Smooth muscle cell (in vitro differentiated cells): ENCODE measurements at regions not wholly inside any gene's neighbourhood (a gene's known extent, or its start where the extent isn't known, plus 50 kb on each side); places are given as distances from the start of the nearest gene placed in this dataset.

Experiments used
- DNase-seq: peaks from one replicate; lab custom pipeline; 2025; ENCODE audit not compliant: unreplicated experiment; lab: John Stamatoyannopoulos, UW
- H2AFZ ChIP-seq: fragments of 200-600 bp; sonication (generic); 2 replicates; pipeline ENCODE4 v1.6.0; 2016; ENCODE audit warnings: antibody characterized with exemption, low read depth, mild to moderate bottlenecking
- H3F3A ChIP-seq: fragments of 200-600 bp; sonication (generic); 2 replicates; pipeline ENCODE4 v1.6.0; 2017; ENCODE audit warnings: antibody characterized with exemption, low read depth
- H3K27ac ChIP-seq: fragments of 200-600 bp; sonication (generic); 2 replicates; pipeline ENCODE4 v1.5.1; 2016; ENCODE audit warnings: low read depth, mild to moderate bottlenecking
- H3K27me3 ChIP-seq: fragments of 200-600 bp; sonication (generic); 2 replicates; pipeline ENCODE4 v1.6.1; 2016; ENCODE audit warnings: low read depth, mild to moderate bottlenecking
- H3K36me3 ChIP-seq: fragments of 200-600 bp; sonication (generic); 2 replicates; pipeline ENCODE4 v1.5.1; 2016; ENCODE audit warnings: low read depth
- H3K4me1 ChIP-seq: fragments of 200-600 bp; sonication (generic); 2 replicates; pipeline ENCODE4 v1.5.1; 2016; ENCODE audit warnings: low read depth
- H3K4me2 ChIP-seq: fragments of 200-600 bp; sonication (generic); 2 replicates; pipeline ENCODE4 v1.6.0; 2016; ENCODE audit warnings: mild to moderate bottlenecking
- H3K4me3 ChIP-seq: fragments of 200-600 bp; sonication (generic); 2 replicates; pipeline ENCODE4 v1.5.1; 2016; ENCODE audit warnings: mild to moderate bottlenecking
- H3K79me2 ChIP-seq: fragments of 200-600 bp; sonication (generic); 2 replicates; pipeline ENCODE4 v1.6.0; 2016; ENCODE audit warnings: low read depth, mild to moderate bottlenecking
- H3K9ac ChIP-seq: fragments of 200-600 bp; sonication (generic); 2 replicates; pipeline ENCODE4 v1.6.0; 2016; ENCODE audit warnings: low read depth
- H3K9me3 ChIP-seq: fragments of 200-600 bp; sonication (generic); replicated peaks from 2 replicates; pipeline ENCODE4 v1.5.1; 2016; ENCODE audit warnings: low read depth
- H4K20me1 ChIP-seq: fragments of 200-600 bp; sonication (generic); 2 replicates; pipeline ENCODE4 v1.6.0; 2016; ENCODE audit warnings: low read depth
- CTCF ChIP-seq: fragments of 200-600 bp; sonication (generic); IDR thresholded peaks from 2 replicates; pipeline ENCODE4 v1.5.1; 2017; ENCODE audit warnings: borderline replicate concordance, mild to moderate bottlenecking, antibody characterized with exemption; ENCODE audit not compliant: insufficient read depth, poor library complexity, severe bottlenecking
- WGBS: methylation state at CpG from one replicate; pipeline ENCODE4 v1.1.7; 2016; ENCODE audit warnings: low lambda C conversion rate; 5-methylcytosine and 5-hydroxymethylcytosine counted together

GRCh38 chr3:5448816-5449215, 261.3 kb downstream of the EDEM1 start:
- Histone ChIP-seq H3K4me2 (no peak overlapping the region), H3K9me3 (peaks cover 5% of the 10 kb centered on the region), H3K36me3 (no peaks in the 10 kb centered on the region), H3K9ac (no peak overlapping the region), H3K27ac (no peak overlapping the region), H3K4me3 (no peak overlapping the region), H3K79me2 (no peaks in the 10 kb centered on the region), H4K20me1 (no peaks in the 10 kb centered on the region), H3F3A (no peaks in the 10 kb centered on the region), H2AFZ (no peak overlapping the region), H3K27me3 (no peaks in the 10 kb centered on the region), H3K4me1 (no peaks in the 10 kb centered on the region)
- 88% methylated on average over 2 of the region's 2 CpGs for WGBS
- no peak for TF ChIP-seq CTCF
- no peak for DNase-seq

GRCh38 chr3:5456199-5456598, 268.7 kb downstream of the EDEM1 start:
- Histone ChIP-seq H3K4me3 (no peak overlapping the region), H3K4me1 (no peaks in the 10 kb centered on the region), H3K27me3 (no peaks in the 10 kb centered on the region), H3K4me2 (no peak overlapping the region), H3K27ac (no peak overlapping the region), H2AFZ (no peak overlapping the region), H4K20me1 (no peaks in the 10 kb centered on the region), H3K9ac (no peak overlapping the region), H3K79me2 (no peaks in the 10 kb centered on the region), H3K9me3 (no peaks in the 10 kb centered on the region), H3K36me3 (no peaks in the 10 kb centered on the region), H3F3A (no peaks in the 10 kb centered on the region)
- no peak for DNase-seq
- TF ChIP-seq CTCF = no peak
- 74% methylated on average over 1 of the region's 1 CpG for WGBS

- no peak overlapping the region for H3K4me2 ChIP-seq
- no peak for TF ChIP-seq CTCF
- H4K20me1 ChIP-seq = no peaks in the 10 kb centered on the region
Measured at GRCh38 chr3:5458526-5458925, 271.0 kb downstream of the EDEM1 start.

GRCh38 chr3:5462086-5462485, 274.6 kb downstream of the EDEM1 start:
- 63% methylated on average over 1 of the region's 1 CpG for WGBS
- no peak for TF ChIP-seq CTCF
- Histone ChIP-seq H3K9ac (no peak overlapping the region), H3K36me3 (no peaks in the 10 kb centered on the region), H4K20me1 (no peaks in the 10 kb centered on the region), H3K4me3 (no peak overlapping the region), H2AFZ (no peak overlapping the region), H3K27me3 (no peaks in the 10 kb centered on the region), H3K27ac (no peak overlapping the region), H3K79me2 (no peaks in the 10 kb centered on the region), H3K9me3 (no peaks in the 10 kb centered on the region), H3F3A (no peaks in the 10 kb centered on the region), H3K4me1 (no peaks in the 10 kb centered on the region), H3K4me2 (no peak overlapping the region)
- DNase-seq = no peak

More at GRCh38 chr3:5458526-5458925, 271.0 kb downstream of the EDEM1 start:
- Histone ChIP-seq H3K27ac (no peak overlapping the region), H3K9me3 (no peaks in the 10 kb centered on the region), H3K9ac (no peak overlapping the region), H3K79me2 (no peaks in the 10 kb centered on the region), H3K4me1 (no peaks in the 10 kb centered on the region), H3K27me3 (no peaks in the 10 kb centered on the region), H3K4me3 (no peak overlapping the region), H2AFZ (no peak overlapping the region), H3K36me3 (no peaks in the 10 kb centered on the region), H3F3A (no peaks in the 10 kb centered on the region)
- DNase-seq = no peak
